B cell (primary cell): ENCODE measurements at regions not wholly inside any gene's neighbourhood (a gene's known extent, or its start where the extent isn't known, plus 50 kb on each side); places are given as distances from the start of the nearest gene placed in this dataset.

Experiments used
- ATAC-seq: fragments of 200-7000 bp; cut with Tn5 transposase; one replicate; pipeline ENCODE4 v1.10.0; 2021; ENCODE audit warnings: low read depth, mild to moderate bottlenecking, moderate number of reproducible peaks, moderate library complexity
- CTCF ChIA-PET: fragments of 350-600 bp; sonication (Branson Sonifier 250); formaldehyde crosslinking; loops from one replicate; lab custom pipeline; 2021; ENCODE audit warnings: antibody characterized with exemption, inconsistent platforms; lab: Charles Lee
- POLR2A ChIA-PET: fragments of 350-600 bp; sonication (Branson Sonifier 250); formaldehyde crosslinking; loops from one replicate; lab custom pipeline; 2021; ENCODE audit warnings: antibody characterized with exemption; lab: Charles Lee
- DNase-seq: peaks from one replicate; pipeline ENCODE4 v3.0.0; 2013
- H2AFZ ChIP-seq: 2 replicates; pipeline ENCODE4 v1.6.1; 2012; ENCODE audit warnings: mild to moderate bottlenecking, low read depth, low read length; ENCODE audit not compliant: insufficient read depth, poor library complexity, severe bottlenecking
- H3K27ac ChIP-seq, 2 donors: 1 replicate in 1 of 2; 2 replicates in 1 of 2; pipeline ENCODE4 v1.5.1; 2012 to 2013; ENCODE audit warnings: low read length in 2 of 2, mild to moderate bottlenecking in 2 of 2, moderate library complexity in 1 of 2
- H3K27me3 ChIP-seq, 4 experiments: fragments of 200-600 bp in 1 of 4; sonication (generic) in 1 of 4; replicated peaks in 1 of 4; 1 replicate in 2 of 4; 2 replicates in 2 of 4; pipeline versions ENCODE4 v1.6.1 to v1.7.0; 2013 to 2016; ENCODE audit warnings: low read length in 3 of 4, mild to moderate bottlenecking in 2 of 4, mixed read lengths in 1 of 4, moderate library complexity in 1 of 4; ENCODE audit not compliant: insufficient read depth in 4 of 4, control insufficient read depth in 3 of 4; ENCODE audit errors: control extremely low read depth in 1 of 4
- H3K36me3 ChIP-seq, 2 experiments: replicated peaks in 1 of 2; 1 replicate in 1 of 2; 2 replicates in 1 of 2; pipeline versions ENCODE4 v1.6.1 to v1.7.1; 2013; ENCODE audit warnings: low read length in 1 of 2; ENCODE audit not compliant: insufficient read depth in 2 of 2, control insufficient read depth in 1 of 2; ENCODE audit errors: control extremely low read depth in 1 of 2, extremely low read depth in 1 of 2
- H3K4me1 ChIP-seq, 2 donors: fragments of 200-600 bp in 1 of 2; sonication (generic) in 1 of 2; 1 replicate in 1 of 2; 2 replicates in 1 of 2; pipeline versions ENCODE4 v1.5.1 to v1.6.1; 2013 to 2017; ENCODE audit warnings: low read length in 2 of 2; ENCODE audit not compliant: control insufficient read depth in 2 of 2, insufficient read depth in 2 of 2
- H3K4me2 ChIP-seq: replicated peaks from 2 replicates; pipeline ENCODE3; 2012; ENCODE audit warnings: mild to moderate bottlenecking, low read depth, low read length; ENCODE audit not compliant: poor library complexity, severe bottlenecking
- H3K4me3 ChIP-seq, 5 experiments: fragments of 200-600 bp in 1 of 5; sonication (generic) in 1 of 5; 1 replicate in 3 of 5; 2 replicates in 2 of 5; pipeline versions ENCODE4 v1.5.1 to v1.7.0; 2011 to 2016; ENCODE audit warnings: low read length in 4 of 5, mild to moderate bottlenecking in 4 of 5, low read depth in 2 of 5, control low read depth in 1 of 5, moderate library complexity in 1 of 5; ENCODE audit not compliant: insufficient read depth in 1 of 5; ENCODE audit errors: control extremely low read depth in 1 of 5, extremely low read depth in 1 of 5
- H3K79me2 ChIP-seq: fragments of 200-600 bp; sonication (generic); one replicate; pipeline ENCODE4 v1.6.0; 2016; ENCODE audit warnings: low read length; ENCODE audit not compliant: control insufficient read depth, insufficient read depth
- H3K9ac ChIP-seq: fragments of 200-600 bp; sonication (generic); 2 replicates; pipeline ENCODE4 v1.6.1; 2017; ENCODE audit warnings: mild to moderate bottlenecking, low read length, moderate library complexity
- H3K9me3 ChIP-seq, 3 donors: one replicate each; pipeline versions ENCODE4 v1.6.1 to v1.7.1; 2013; ENCODE audit warnings: low read length in 2 of 3; ENCODE audit not compliant: control insufficient read depth in 2 of 3, insufficient read depth in 1 of 3; ENCODE audit errors: control extremely low read depth in 1 of 3
- H4K20me1 ChIP-seq: 2 replicates; pipeline ENCODE4 v1.6.0; 2012; ENCODE audit warnings: mild to moderate bottlenecking, low read length; ENCODE audit not compliant: insufficient read depth, control insufficient read depth, poor library complexity, severe bottlenecking
- H3K27ac Mint-ChIP-seq: one replicate; pipeline ENCODE4 v1.8.0; 2021; ENCODE audit warnings: mixed read lengths
- H3K27me3 Mint-ChIP-seq: one replicate; pipeline ENCODE4 v1.8.0; 2021; ENCODE audit warnings: mixed read lengths
- H3K4me1 Mint-ChIP-seq: one replicate; pipeline ENCODE4 v1.8.0; 2021; ENCODE audit warnings: mixed read lengths
- H3K4me3 Mint-ChIP-seq: one replicate; pipeline ENCODE4 v1.8.0; 2021; ENCODE audit warnings: mixed read lengths
- H3K9me3 Mint-ChIP-seq: one replicate; pipeline ENCODE4 v1.8.0; 2022; ENCODE audit warnings: mixed read lengths; ENCODE audit not compliant: insufficient read depth
- EZH2 ChIP-seq: IDR thresholded peaks from 2 replicates; pipeline ENCODE4 v1.6.1; 2012; ENCODE audit warnings: borderline replicate concordance, low read depth, mild to moderate bottlenecking, moderate library complexity, low read length; ENCODE audit not compliant: insufficient read depth, poor library complexity, severe bottlenecking
- WGBS: methylation state at CpG from one replicate; pipeline ENCODE4 v1.1.5; 2013; ENCODE audit warnings: missing lambda C conversion rate; ENCODE audit not compliant: insufficient coverage; 5-methylcytosine and 5-hydroxymethylcytosine counted together
- intact Hi-C: fragments of 100-400 bp; cut with micrococcal nuclease; formaldehyde crosslinking; loops from one replicate; pipeline ENCODE4 v1.10.0; 2022
- TF ChIP-seq, protein P1 (sequence below): fragments of 200-600 bp; IDR thresholded peaks from one replicate; pipeline ENCODE4 v1.8.0; 2022; ENCODE audit warnings: antibody characterized with exemption, mild to moderate bottlenecking

DNA sequence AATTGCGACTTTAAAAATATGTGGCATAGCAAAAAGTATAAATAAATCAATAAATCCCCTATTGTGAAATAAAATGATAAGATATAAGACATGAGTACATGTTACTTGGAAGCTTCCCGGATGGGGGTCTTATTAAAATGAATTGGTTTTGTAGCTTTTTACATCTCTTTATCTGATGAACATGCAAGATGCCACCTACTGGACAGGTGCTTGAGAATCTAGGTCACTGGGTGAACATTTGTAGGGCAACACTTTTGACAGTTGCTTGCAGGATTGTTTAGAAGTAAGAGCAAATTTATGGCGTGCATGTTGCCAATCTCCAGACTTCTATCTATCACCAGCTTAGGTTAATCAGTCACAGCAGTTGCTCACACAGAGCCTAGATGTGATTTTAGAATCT is 362.7 kb upstream of the SUCLG2 start:
- Histone ChIP-seq H3K4me3 (no peak overlapping the region), H3K4me2 (no peak overlapping the region), H3K27me3 (no peaks in the 10 kb centered on the region), H3K4me1 (no peaks in the 10 kb centered on the region), H3K9ac (no peak overlapping the region), H3K79me2 (no peaks in the 10 kb centered on the region), H3K9me3 (no peaks in the 10 kb centered on the region), H2AFZ (no peak overlapping the region), H3K36me3 (no peaks in the 10 kb centered on the region), H3K27ac (no peak overlapping the region), H4K20me1 (no peaks in the 10 kb centered on the region)
- no peaks in the 10 kb centered on the region for H3K9me3 Mint-ChIP-seq
- intact Hi-C loops: loop anchor here (10.0 kb wide), 1 partner anchor 632 kb away; no protein-coding TSS in a partner anchor
- H3K4me1 Mint-ChIP-seq: no peaks in the 10 kb centered on the region
- ATAC-seq: no peak
- H3K27me3 Mint-ChIP-seq: no peaks in the 10 kb centered on the region
- no peak overlapping the region for H3K27ac Mint-ChIP-seq
- ChIA-PET POLR2A (no interaction called here), CTCF (interaction anchor here (1.2 kb wide), 1 partner anchor 903 kb away, joined by 6 read pairs; no protein-coding TSS in a partner anchor)
- TF ChIP-seq EZH2: no peak
- TF ChIP-seq, protein P1, sequence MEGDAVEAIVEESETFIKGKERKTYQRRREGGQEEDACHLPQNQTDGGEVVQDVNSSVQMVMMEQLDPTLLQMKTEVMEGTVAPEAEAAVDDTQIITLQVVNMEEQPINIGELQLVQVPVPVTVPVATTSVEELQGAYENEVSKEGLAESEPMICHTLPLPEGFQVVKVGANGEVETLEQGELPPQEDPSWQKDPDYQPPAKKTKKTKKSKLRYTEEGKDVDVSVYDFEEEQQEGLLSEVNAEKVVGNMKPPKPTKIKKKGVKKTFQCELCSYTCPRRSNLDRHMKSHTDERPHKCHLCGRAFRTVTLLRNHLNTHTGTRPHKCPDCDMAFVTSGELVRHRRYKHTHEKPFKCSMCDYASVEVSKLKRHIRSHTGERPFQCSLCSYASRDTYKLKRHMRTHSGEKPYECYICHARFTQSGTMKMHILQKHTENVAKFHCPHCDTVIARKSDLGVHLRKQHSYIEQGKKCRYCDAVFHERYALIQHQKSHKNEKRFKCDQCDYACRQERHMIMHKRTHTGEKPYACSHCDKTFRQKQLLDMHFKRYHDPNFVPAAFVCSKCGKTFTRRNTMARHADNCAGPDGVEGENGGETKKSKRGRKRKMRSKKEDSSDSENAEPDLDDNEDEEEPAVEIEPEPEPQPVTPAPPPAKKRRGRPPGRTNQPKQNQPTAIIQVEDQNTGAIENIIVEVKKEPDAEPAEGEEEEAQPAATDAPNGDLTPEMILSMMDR: no peak
- WGBS: no CpG with 5 or more reads among the region's 3 CpGs
- H3K4me3 Mint-ChIP-seq: no peak overlapping the region
- DNase-seq: no peak

DNA sequence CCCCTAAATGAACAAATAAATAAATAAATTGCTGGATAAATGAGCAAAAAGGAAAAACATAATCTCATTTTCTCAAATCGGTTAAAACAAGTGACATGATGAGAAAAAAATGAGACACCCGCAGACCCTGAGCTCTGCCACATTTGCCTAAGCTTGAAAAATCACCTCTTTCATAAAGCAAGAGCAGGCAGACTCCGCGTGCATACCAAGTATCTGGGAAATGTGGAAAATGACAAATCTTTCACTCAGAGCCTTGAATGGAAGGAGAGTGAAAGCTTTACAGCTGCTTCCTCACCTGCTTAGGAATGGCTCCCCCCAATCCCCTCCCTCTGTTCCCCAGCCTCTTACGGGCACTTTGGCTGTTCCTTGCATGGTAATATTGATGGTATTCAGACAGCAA is 355.5 kb upstream of the SUCLG2 start:
- Mint-ChIP-seq H3K4me3 (no peak overlapping the region), H3K27ac (no peak overlapping the region), H3K27me3 (peaks cover 18% of the 10 kb centered on the region), H3K9me3 (no peaks in the 10 kb centered on the region), H3K4me1 (peaks cover 2% of the 10 kb centered on the region)
- DNase-seq (no peak), ATAC-seq (no peak)
- no peak overlapping the region for H3K27ac ChIP-seq
- H3K27me3 ChIP-seq: peaks cover 0 to 22% (median 4%) of the 10 kb centered on the region in 4 experiments
- intact Hi-C loops: loop anchor here (10.0 kb wide), 1 partner anchor 625 kb away; no protein-coding TSS in a partner anchor
- TF ChIP-seq, protein P1: no peak
- TF ChIP-seq EZH2: no peak
- no peaks in the 10 kb centered on the region for H3K4me1 ChIP-seq
- no peaks in the 10 kb centered on the region for H3K79me2 ChIP-seq
- ChIA-PET POLR2A (no interaction called here), CTCF (no interaction called here)
- H3K9me3 ChIP-seq: peaks cover 0 to 5% (median 0%) of the 10 kb centered on the region in 3 donors
- H3K4me3 ChIP-seq: no peak overlapping the region
- no peak overlapping the region for H2AFZ ChIP-seq
- WGBS: no CpG with 5 or more reads among the region's 5 CpGs
- no peak overlapping the region for H3K4me2 ChIP-seq
- no peak overlapping the region for H3K9ac ChIP-seq
- no peaks in the 10 kb centered on the region for H3K36me3 ChIP-seq
- H4K20me1 ChIP-seq: no peaks in the 10 kb centered on the region
